SKM-1 treated with dmso at 0.1 percent for 144 hours (cell line): ENCODE measurements at regions not wholly inside any gene's neighbourhood (a gene's known extent, or its start where the extent isn't known, plus 50 kb on each side); places are given as distances from the start of the nearest gene placed in this dataset.

Experiments used
- DNase-seq: peaks from one replicate; lab custom pipeline; 2025; ENCODE audit not compliant: unreplicated experiment; lab: John Stamatoyannopoulos, UW

DNA sequence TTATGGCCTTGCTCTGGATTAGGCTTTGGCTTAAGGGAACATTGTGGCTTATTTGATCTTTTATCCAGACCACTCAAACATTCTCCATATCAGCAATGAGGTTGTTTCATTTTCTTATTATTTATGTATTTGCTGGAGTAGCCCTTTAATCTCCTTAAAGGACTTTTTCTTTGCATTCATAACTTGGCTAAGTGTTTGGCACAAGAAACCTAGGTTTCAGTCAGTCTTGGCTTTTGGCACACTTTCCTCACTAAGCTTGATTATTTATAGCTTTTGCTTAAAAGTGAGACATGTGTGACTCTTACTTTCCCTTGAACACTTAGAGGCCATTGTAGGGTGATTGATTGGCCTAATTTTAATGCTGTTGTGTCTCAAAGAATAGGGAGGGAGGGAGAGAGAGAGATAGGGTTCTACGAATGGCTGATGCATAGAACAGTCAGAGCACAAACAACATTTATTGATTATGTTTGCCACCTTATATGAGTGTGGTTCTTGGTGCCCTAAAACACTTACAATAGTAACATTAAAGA, 2265.3 kb upstream of the C9orf72 start:
- DNase-seq = no peak

GRCh38 chr9:29844251-29844650, 2271.0 kb upstream of the C9orf72 start:
- no peak for DNase-seq

DNA sequence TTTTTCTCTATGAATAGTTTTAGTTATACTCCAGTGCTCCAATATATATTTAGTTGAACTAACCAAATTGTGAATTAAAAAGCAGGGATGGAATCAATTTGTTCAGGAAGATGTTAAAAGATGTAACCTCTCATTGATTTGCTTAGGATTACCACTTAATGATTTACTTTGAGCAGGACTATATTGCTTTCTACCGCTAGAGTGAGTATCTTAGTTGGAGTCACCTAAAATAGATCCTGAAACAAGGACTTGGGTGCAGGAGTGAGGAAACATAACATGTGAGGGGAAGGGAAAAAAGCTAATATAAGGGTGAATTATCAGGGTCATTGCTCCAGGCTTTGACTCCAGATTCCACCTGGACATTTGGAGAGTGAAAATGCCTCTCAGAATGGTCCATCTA, 2277.4 kb upstream of the C9orf72 start:
- no peak for DNase-seq

DNA sequence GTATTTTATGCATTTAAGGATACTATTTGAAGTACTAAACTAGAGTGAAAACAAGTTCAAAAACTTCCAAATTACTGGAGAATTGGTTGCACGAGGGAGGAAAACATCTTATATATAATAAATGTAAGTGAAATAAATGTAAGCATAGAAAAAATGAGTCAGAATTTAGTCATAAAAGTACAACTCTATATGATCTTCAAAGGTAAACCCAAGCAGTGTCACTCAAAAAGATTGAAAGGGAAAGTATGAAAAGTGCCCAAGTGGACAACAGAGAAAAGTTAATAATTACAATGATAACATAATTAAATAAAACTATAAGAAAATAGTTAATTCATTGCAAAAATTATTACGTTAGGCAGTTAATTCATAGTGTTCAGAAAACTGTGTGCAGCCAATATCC, 2288.5 kb upstream of the C9orf72 start:
- DNase-seq = no peak

DNA sequence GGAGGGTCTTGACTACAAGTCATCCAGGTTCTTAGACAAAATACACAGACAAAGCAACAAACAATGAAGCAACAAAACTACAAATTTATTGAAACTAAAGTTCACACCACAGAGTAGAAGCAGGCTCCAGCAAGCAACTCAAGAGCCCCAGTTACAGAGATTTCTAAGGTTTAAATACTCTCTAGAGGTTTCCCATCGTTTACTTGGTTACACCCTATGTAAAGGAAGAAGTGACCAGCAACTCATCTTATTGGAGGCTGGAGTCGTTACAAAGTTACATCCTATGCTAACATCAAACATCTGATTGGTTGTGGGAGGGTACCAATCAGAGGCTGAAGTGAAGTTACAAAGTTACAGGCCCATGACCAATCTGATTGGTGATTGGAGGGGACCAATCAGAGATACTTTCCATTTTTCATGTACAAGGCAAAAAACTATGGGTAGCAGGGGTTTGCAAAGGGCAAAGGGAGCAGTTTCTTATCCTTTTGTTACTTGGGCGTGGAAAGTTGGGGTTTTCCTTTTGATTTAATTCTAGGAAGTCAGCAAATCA, 2292.6 kb upstream of the C9orf72 start:
- no peak for DNase-seq

DNA sequence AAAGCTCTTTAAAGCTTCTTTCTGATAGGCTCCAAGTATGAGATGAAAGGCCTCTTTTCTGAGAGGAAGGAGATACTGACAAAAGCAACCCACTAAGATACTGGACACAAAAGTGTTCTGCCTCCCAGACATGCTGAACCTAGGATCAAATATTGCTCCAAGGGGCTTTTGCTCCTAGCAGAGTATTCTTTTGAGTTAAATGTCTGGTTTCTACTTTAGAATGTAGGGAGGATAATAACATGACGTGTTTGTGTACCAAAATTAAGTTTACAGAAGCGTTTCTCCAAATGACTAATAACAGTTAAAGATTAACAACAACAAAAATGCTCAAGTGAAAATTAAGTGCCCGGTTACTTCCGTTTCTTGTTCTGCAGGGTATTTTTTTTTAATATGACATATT, 2293.3 kb upstream of the C9orf72 start:
- DNase-seq = no peak

DNA sequence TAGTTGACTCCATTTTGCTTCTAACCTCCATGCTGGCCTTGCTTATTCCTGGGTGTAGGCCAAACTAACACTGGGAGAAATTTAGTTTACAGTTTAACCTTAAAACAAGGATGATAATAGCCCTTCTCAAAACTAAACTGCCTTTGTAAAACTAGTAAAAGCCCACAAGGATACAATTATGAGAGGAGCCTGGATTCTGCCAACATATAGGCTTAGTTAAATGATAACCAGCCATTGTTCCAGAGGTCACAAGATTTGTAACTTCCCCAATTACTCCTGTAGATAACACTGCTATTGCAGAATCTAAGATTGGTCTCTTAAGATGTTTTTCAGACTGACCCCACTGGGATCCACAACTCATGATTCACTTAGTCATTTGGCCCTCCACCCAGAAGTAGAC, 2300.3 kb upstream of the C9orf72 start:
- no peak for DNase-seq

DNA sequence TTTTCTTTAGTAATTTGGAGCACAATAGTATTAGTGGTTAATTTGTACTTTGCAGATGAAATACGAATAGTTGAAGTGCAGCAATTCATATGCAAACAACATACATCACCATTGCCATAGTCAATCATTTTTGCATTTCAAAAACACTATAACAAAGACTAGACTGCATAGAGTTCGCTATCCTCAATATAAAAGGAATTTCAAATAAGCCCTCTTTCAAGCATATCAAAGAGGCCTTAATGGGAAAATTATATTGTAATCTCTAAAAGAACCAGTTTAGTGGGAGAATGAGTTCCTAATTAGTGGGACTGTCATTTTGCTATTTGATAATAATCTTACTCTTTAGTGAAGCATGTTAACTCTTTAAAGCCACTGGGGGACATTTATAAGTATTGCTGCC, 2302.3 kb upstream of the C9orf72 start:
- DNase-seq = no peak

GRCh38 chr9:29882767-29883166, 2309.5 kb upstream of the C9orf72 start:
- DNase-seq = no peak

DNA sequence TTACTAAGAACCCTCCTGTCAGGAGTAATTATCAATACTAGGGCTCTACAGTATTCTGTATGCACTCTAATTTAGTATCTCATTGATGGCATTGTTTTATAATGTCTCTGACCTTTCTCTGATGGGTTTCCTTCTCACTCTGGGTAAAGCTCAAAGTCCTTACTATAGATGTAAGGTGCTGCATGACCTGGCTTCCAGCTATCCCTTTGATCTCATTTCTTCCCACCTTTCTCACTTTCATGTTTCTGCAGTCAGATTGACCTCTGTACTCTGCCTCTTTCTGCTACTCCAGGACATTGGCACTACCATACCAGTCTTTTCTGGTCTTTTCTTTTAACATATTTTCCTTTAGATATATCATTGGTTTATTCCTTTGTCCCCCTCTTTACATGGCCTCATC, 2332.8 kb upstream of the C9orf72 start:
- no peak for DNase-seq

- DNase-seq = no peak
Observed at GRCh38 chr9:29928072-29928471, 2354.8 kb upstream of the C9orf72 start.

DNA sequence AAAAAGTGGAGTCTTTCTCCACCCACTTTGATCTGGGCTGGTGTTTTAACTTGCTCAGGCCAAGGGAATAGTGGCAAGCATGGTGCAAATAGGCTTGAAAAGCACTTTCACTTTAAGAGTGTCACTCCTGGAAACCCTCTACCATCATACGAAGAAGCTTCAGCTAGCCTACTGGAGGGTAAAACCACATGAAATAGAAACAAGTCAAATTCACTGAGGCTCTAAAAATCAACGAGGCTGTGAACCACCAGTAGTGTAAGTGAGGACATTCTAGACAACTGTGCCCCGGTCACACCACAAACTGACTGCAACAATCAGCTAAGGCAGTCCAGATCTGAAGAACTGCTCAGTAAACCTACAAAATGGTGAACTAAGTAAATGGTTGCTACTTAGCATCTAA, 2366.3 kb upstream of the C9orf72 start:
- no peak for DNase-seq

DNA sequence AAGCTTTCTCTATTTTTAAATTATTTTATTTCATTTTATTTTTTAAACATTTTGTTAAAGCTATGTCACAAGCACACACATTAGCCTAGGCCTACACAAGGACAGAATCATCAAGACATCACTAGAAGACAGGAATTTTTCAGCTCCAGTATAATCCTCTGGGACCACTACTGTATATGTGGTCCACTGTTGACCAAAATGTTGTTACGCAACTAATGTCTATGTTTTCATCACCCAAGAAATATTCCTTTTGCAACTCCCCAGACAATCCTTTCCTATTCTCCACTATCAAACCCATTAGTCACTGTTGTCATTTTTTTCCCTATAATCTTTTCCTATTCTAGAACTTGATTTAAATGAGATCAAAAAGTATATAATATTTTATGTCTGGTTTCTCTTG, 2371.7 kb upstream of the C9orf72 start:
- DNase-seq = no peak

GRCh38 chr9:29958469-29958868, 2385.2 kb upstream of the C9orf72 start:
- no peak for DNase-seq

- DNase-seq = no peak
Observed at GRCh38 chr9:29965834-29966233, 2392.6 kb upstream of the C9orf72 start.

GRCh38 chr9:29966247-29966646, 2393.0 kb upstream of the C9orf72 start:
- no peak for DNase-seq

DNA sequence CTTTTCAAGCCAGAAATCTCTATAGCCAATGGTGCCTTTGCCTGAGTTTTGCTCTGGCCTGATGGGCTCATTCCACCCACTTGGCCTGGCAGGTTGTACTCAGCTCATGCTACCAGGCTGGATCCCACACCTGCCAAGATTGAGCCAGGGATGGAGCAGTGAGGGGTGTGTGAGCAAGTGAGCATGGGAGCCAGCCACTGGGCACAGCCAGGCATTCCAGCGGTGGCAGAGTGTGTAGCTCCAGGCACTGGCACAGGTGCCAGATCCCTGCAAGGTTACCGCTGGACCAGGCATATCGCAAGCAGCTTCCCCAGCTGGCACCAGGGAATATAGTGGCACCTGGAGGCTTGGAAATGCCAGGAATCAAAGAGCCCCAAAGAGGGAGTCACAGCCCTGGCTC, 2395.6 kb upstream of the C9orf72 start:
- DNase-seq = no peak

- no peak for DNase-seq
Observed at GRCh38 chr9:29969408-29969807, 2396.1 kb upstream of the C9orf72 start.

- no peak for DNase-seq
Observed at GRCh38 chr9:29969856-29970647, 2396.8 kb upstream of the C9orf72 start.

GRCh38 chr9:29974197-29974596, 2400.9 kb upstream of the C9orf72 start:
- no peak for DNase-seq

DNA sequence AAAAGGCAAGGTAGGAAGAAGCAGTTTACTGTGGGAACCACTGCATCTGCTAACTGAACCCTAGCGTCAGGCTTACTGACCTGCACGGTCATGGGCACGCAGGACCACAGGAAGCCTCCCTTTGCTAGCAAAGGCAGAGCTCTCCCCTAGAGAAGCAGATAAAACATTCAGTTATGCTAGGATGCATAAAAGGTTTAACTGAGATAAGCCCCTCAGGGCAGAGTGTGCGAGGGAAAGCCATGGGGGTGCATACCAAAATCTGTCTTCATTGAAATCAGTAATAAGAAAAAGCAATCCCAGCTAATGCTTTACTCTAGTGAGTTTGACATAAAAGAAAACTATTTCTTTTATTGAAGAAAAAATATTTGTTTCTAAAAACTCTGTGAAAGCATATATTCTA, 2403.7 kb upstream of the C9orf72 start:
- no peak for DNase-seq

- no peak for DNase-seq
Observed at GRCh38 chr9:29981013-29981412, 2403.4 kb upstream of the ACO1 start.

GRCh38 chr9:29999645-30000044, 2384.8 kb upstream of the ACO1 start:
- no peak for DNase-seq
